SH-SY5Y (cell line): ENCODE measurements at regions not wholly inside any gene's neighbourhood (a gene's known extent, or its start where the extent isn't known, plus 50 kb on each side); places are given as distances from the start of the nearest gene placed in this dataset.

Source experiments
- GATA2 ChIP-seq: IDR thresholded peaks from 2 replicates; pipeline ENCODE4 v1.6.1; 2011; ENCODE audit warnings: mild to moderate bottlenecking, low read depth, low read length
- GATA3 ChIP-seq: IDR thresholded peaks from 2 replicates; pipeline ENCODE4 v1.6.1; 2011; ENCODE audit warnings: low read depth, mild to moderate bottlenecking, low read length, moderate library complexity

DNA sequence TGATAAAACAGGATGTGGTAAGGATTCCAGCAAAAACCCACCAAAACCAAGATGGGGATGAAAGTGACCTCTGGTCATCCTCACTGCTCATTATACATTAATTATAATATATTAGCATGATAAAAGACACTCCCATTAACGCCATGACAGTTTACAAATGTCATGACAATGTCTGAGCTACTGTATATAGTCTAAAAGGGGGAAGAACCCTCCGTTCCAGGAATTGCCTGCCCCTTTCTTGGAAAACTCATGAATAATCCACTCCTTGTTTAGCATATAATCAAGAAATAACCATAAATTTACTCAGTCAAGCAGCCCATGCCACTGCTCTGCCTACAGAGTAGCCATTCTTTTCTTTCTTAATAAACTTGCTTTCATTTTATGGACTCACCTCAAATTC is 96.4 kb upstream of the VLDLR start:
- TF ChIP-seq GATA3 (no peak), GATA2 (no peak)
